ENCODE measurements at regions not wholly inside any gene's neighbourhood (a gene's known extent, or its start where the extent isn't known, plus 50 kb on each side); places are given as distances from the start of the nearest gene placed in this dataset.

DNA sequence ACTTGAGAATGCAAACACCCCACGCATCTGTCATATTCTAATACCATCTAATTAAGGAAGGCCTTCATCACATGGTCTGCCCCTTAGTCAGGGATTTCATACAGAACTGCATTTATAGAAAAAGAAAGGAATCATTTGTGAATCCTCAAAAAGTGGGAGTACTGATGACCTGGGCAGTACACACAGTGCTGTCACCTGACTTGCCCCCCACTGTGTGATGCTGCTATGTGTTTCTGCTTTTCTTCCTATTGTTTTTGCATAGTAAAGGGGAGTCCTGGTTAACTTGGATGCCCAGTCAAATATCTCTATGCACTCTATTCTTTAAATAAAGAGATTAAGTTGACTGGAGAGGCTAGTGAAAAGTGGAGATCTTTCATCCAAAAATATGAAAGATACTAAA is 1921.2 kb upstream of the PRR20A start:
- no peak for DNase-seq
- ATAC-seq (ENCODE audit: poor library complexity) = no peak
- intact Hi-C loops (cut with DNase I) = no loop called here

DNA sequence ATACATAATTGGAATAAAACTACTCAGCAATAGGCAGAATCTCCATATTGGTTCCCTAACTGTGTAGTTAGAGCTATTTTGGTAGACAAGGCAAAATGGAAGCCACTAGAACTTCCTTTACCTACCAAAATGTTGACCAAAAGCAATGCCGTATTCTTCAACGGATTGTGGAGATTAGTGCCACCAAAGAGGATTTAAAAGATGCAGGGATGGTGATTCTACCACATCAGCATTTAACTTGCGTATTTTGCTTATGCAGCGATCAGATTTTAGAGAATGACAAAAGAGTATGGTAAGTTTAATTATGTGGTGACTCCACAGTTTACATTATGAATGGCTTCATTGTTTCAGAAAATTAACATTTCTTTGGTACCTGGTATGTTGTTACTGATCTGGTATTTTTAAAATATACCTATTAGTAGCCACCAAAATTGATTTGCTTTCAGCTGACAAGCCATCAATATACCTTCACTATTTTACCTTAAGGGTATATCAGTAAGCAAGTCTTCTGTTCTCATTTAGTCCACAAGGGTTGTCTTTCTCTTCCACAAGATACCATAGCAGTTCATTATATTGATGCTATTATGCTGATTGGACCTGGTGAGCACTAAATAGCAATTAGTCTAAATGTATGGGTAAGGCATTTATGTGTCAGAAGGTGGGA is 1910.7 kb upstream of the PRR20A start:
- no peak for ATAC-seq (ENCODE audit: poor library complexity)
- DNase-seq = no peak
- intact Hi-C loops (cut with DNase I) = no loop called here

- no peak for ATAC-seq (ENCODE audit: poor library complexity)
- intact Hi-C loops (cut with DNase I) = no loop called here
- DNase-seq = no peak
Observed at GRCh38 chr13:55230570-55230908, 1910.2 kb upstream of the PRR20A start.

GRCh38 chr13:55234311-55234710 is 1906.4 kb upstream of the PRR20A start:
- DNase-seq (no peak), ATAC-seq (ENCODE audit: poor library complexity) (no peak)
- intact Hi-C loops (cut with DNase I) = no loop called here

DNA sequence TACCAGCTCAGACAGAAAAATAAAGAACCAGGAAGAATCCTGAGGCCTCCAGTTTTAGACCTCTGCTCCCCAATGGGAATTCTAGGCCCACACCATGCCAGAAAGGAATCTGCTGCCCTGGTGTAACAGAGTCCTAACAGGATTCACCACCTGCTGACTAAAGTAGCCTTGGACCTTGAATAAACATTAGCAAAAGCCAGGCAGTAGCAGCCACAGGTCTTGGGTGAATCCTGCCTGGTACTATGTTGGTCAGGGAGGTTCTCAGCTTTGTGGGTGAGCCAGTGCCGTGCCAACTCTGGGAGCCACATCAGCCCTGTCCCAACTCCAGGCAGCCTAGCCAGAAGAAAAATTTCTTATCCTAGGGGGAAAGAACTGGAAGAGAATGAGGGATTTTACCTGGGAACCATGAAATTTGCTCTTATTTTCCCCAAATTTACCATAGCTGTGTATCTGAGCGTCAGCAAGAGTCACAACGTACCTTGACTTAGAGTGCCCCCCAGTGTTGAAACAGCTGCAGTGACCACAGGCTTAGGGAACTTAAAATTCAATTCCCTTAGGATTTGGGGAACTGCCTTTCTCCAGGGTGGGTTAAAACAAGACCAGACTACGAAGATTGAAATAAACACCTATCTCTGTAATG is 1895.6 kb upstream of the PRR20A start:
- intact Hi-C loops (cut with DNase I) = no loop called here
- DNase-seq (no peak), ATAC-seq (ENCODE audit: poor library complexity) (no peak)

GRCh38 chr13:55255236-55255635 is 1885.5 kb upstream of the PRR20A start:
- ATAC-seq (ENCODE audit: poor library complexity) (no peak), DNase-seq (no peak)
- intact Hi-C loops (cut with DNase I) = no loop called here

DNA sequence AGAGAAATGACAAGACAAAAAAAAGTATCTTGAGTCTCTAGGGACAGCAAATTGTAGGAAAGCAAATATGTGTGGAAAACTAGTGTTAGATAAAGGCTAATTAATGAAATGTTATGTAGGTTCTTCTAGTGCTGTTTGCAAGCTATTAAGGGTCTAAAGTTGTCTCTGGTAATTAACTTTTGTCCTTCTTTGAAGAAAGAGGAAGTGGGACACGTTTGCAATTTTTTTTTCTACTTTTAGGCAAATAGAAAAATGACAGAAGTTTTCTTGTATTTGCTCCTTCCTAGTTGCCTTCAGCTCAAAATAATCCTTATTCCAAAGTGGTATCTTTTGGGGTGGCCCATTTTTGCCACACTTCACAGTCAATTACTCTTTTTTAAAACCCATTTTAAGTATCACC is 1877.7 kb upstream of the PRR20A start:
- intact Hi-C loops (cut with DNase I) = no loop called here
- DNase-seq (no peak), ATAC-seq (ENCODE audit: poor library complexity) (no peak)

GRCh38 chr13:55266644-55267043 is 1874.1 kb upstream of the PRR20A start:
- ATAC-seq (ENCODE audit: poor library complexity) = no peak
- intact Hi-C loops (cut with DNase I) = no loop called here

GRCh38 chr13:55298201-55298600 is 1842.5 kb upstream of the PRR20A start:
- intact Hi-C loops (cut with DNase I) = no loop called here

More at GRCh38 chr13:55266644-55267043, 1874.1 kb upstream of the PRR20A start:
- DNase-seq = no peak

DNA sequence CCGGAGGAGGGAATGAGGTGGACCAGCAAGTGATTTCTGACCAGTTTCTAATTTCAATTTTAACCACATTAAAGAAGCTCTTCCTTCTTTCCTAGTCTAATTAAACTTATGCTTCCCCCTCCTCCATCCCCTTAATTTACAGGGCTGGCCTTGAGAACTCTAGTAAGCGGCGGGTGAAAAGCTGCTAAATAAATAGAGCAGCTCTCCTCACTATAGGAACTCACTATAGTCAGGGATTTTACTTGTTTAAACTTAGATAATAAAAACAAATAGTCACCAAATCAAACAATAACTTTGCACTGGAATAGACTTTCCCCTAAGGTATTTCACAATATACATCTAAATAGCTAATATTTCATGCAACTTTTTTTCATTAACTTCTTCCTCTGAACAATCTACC is 1838.2 kb upstream of the PRR20A start:
- ATAC-seq (ENCODE audit: poor library complexity) (no peak), DNase-seq (no peak)
- intact Hi-C loops (cut with DNase I) = no loop called here

More at GRCh38 chr13:55298201-55298600, 1842.5 kb upstream of the PRR20A start:
- ATAC-seq (ENCODE audit: poor library complexity) (no peak), DNase-seq (no peak)

DNA sequence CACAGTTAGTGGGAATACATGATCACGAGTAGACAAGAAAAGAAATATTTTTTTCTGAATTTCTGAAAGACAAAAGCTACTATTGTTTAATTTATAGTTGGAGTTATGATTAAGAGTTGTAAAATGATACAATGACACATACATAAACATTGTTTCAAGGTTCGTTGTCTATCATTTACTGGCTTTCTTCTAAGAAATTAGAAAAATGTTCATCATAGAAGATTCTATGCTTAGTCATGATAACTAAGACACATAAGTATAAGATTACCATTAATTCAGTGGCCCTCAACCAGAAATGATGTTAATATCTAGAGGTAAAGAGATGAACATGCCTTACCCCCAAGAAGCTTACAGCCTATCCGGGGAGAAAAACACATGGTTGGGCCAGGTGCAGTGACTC is 1832.8 kb upstream of the PRR20A start:
- no peak for DNase-seq
- intact Hi-C loops (cut with DNase I) = no loop called here
- no peak for ATAC-seq (ENCODE audit: poor library complexity)

DNA sequence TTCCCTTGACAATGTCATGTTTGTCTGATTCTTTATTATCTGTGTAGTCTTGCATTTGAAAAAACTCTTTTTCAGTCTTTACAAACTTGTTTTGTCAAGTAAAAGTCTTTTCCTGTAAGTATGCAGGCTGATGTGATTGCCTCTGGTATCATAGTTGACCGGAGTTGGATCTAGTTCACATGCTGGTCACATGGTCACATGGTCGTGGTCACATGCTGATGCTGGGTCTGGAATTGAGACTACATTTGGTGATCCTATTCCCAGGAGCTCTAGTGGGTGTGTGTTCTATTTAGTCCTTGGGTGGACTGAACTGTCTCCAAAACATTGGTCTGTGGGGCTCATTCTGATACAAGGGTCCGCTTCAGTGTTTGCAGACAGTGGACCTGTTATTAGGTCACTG is 1798.8 kb upstream of the PRR20A start:
- intact Hi-C loops (cut with DNase I) = no loop called here
- no peak for DNase-seq
- ATAC-seq (ENCODE audit: poor library complexity) = no peak

- ATAC-seq (ENCODE audit: poor library complexity) (no peak), DNase-seq (no peak)
- intact Hi-C loops (cut with DNase I) = no loop called here
Observed at GRCh38 chr13:55345224-55345623, 1795.5 kb upstream of the PRR20A start.

DNA sequence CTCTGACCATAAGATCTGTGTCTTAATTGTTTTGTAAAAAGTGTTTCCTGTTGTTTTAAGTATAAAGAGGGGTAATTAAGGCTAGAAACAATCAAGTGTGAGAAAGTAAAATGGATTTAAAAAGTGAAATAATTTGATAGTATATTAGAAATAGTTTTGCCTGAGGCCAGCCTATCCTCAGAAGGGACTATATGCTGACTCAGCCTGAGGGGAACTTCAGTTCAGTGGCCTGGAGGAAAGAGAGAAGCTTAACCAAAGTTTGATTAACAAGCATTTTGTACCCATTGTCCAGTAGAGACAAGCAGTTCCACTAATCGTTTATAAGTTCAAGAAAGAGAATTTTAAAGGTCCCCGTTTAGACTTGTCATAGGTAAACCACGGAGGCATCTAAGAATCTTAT is 1793.2 kb upstream of the PRR20A start:
- intact Hi-C loops (cut with DNase I) = no loop called here
- DNase-seq (no peak), ATAC-seq (ENCODE audit: poor library complexity) (no peak)

DNA sequence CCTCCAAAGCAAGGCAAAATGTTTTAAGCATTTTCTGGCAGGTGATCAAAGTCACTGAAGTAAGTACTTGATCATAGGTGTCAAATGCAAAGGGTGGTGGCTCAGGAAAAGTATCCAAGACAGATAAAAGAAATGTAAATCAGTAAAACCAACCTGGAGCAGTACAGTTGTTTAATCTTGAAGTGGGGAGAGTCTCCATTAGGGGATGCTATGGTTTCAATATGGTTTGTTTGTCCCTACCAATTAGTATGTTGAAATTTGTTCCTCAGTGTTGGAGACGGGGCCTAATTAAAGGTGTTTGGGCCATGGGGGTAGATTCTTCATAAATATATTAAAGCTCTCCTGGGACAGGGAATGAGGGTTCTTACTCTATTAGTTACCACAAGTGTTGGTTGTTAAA is 1781.7 kb upstream of the PRR20A start:
- ATAC-seq (ENCODE audit: poor library complexity) (no peak), DNase-seq (no peak)
- intact Hi-C loops (cut with DNase I) = no loop called here

DNA sequence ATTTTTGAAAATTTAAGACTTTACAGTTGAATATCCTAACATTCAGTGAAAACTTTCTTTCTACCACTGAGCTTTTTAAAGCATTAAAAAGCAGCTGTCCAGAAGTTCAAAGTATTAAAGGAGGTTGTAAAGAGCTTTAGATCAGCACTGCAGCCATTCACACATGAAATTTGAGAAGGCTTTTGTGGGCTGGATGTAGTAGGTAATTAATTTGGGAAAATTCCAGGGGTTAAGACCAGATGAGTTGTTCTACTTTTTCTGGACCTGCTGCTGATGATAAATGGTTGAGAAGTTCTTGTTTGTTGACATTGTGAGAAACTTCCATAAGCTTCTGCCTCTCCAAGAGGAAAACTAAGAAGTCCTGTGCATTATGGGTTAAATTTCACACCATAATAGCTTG is 1779.6 kb upstream of the PRR20A start:
- DNase-seq = no peak
- intact Hi-C loops (cut with DNase I) = no loop called here
- no peak for ATAC-seq (ENCODE audit: poor library complexity)

GRCh38 chr13:55366676-55367075 is 1774.0 kb upstream of the PRR20A start:
- DNase-seq (no peak), ATAC-seq (ENCODE audit: poor library complexity) (no peak)
- intact Hi-C loops (cut with DNase I) = no loop called here

GRCh38 chr13:55394470-55394869 is 1746.2 kb upstream of the PRR20A start:
- intact Hi-C loops (cut with DNase I) = no loop called here
- DNase-seq = no peak
- no peak for ATAC-seq (ENCODE audit: poor library complexity)

- DNase-seq (no peak), ATAC-seq (ENCODE audit: poor library complexity) (no peak)
- intact Hi-C loops (cut with DNase I) = no loop called here
Observed at GRCh38 chr13:55402870-55403269, 1737.8 kb upstream of the PRR20A start.

- intact Hi-C loops (cut with DNase I) = no loop called here
- DNase-seq = no peak
- no peak for ATAC-seq (ENCODE audit: poor library complexity)
Observed at GRCh38 chr13:55403887-55404487, 1736.7 kb upstream of the PRR20A start.
